ENCODE measurements at regions not wholly inside any gene's neighbourhood (a gene's known extent, or its start where the extent isn't known, plus 50 kb on each side); places are given as distances from the start of the nearest gene placed in this dataset.

- peaks cover 0 to 6% of the 10 kb centered on the region in 2 experiments; a peak in 3 of 5 replicates for H3K9me3 Mint-ChIP-seq
- TF ChIP-seq CTCF (conservative IDR thresholded peaks at IDR 0.05): no peak
- Histone ChIP-seq H3K4me1 (ENCODE audit: insufficient read depth, low read length) (peaks cover 8% of the 10 kb centered on the region; the same call in 1 of the 2 replicates), H3K18ac (ENCODE audit: insufficient read length, low read depth, low read length) (no peak overlapping the region), H3K9ac (ENCODE audit: extremely low read depth, insufficient read length, low read length) (no peak overlapping the region), H3T11ph (ENCODE audit: low read length) (no peak overlapping the region), H3K23ac (ENCODE audit: insufficient read length, low read depth, low read length) (no peak overlapping the region), H3K27ac (ENCODE audit: insufficient read length, low read depth, low read length) (no peak overlapping the region), H4K20me1 (ENCODE audit: control insufficient read depth, insufficient read depth, insufficient read length) (no peaks in the 10 kb centered on the region), H2AFZ (ENCODE audit: low read length) (peak overlapping the region; percentile 84), H2BK12ac (ENCODE audit: insufficient read length, low read depth, low read length) (no peak overlapping the region), H4K91ac (ENCODE audit: insufficient read length, low read depth, low read length) (no peak overlapping the region), H2BK5ac (ENCODE audit: insufficient read length, low read length) (no peak overlapping the region), H3K9me3 (ENCODE audit: control insufficient read depth, low read depth, low read length) (no peaks in the 10 kb centered on the region), H2BK20ac (ENCODE audit: low read depth, low read length, poor library complexity, severe bottlenecking) (no peak overlapping the region), H2BK15ac (ENCODE audit: low read depth, low read length) (no peak overlapping the region), H3K4me2 (ENCODE audit: insufficient read depth, insufficient read length, low read length) (no peak overlapping the region), H3K14ac (ENCODE audit: insufficient read depth, low read length) (no peak overlapping the region), H3K79me1 (ENCODE audit: insufficient read depth, low read depth, low read length, poor library complexity, severe bottlenecking) (no peaks in the 10 kb centered on the region), H2AK5ac (ENCODE audit: insufficient read length, low read length) (no peak overlapping the region), H4K5ac (ENCODE audit: insufficient read length, low read depth, low read length) (no peak overlapping the region), H4K8ac (replicated peaks; ENCODE audit: insufficient read length, low read depth, low read length) (no peak overlapping the region), H3K27me3 (ENCODE audit: insufficient read depth, low read length) (no peaks in the 10 kb centered on the region), H3K56ac (ENCODE audit: insufficient read length, low read depth, low read length) (no peak overlapping the region), H3K23me2 (ENCODE audit: insufficient read length, low read depth, low read length, poor library complexity, severe bottlenecking) (no peaks in the 10 kb centered on the region), H3K4ac (ENCODE audit: low read depth, low read length) (no peak overlapping the region), H2BK120ac (ENCODE audit: low read depth, low read length, poor library complexity, severe bottlenecking) (no peak overlapping the region), H3K79me2 (ENCODE audit: insufficient read depth, low read length) (no peaks in the 10 kb centered on the region)
- H3K27ac Mint-ChIP-seq: peak overlapping the region in 2 of 3 experiments; percentile 5 to 32; a peak in 1 of 7 replicates
- no peak for DNase-seq
- no peaks in the 10 kb centered on the region; the same call in 1 of the 2 replicates for H3K27me3 Mint-ChIP-seq (ENCODE audit: low read depth)
- no CpG with 5 or more reads among the region's 2 CpGs for WGBS (ENCODE audit: extremely low coverage, insufficient read length, low lambda C conversion rate)
- peaks cover 41% of the 10 kb centered on the region in 2 experiments for H3K4me1 Mint-ChIP-seq
- peaks cover 5 to 18% (median 12%) of the 10 kb centered on the region in 3 experiments; a peak in 6 of 7 replicates for H3K36me3 Mint-ChIP-seq (ENCODE audit: insufficient read depth in 1 of 3, low read depth in 3 of 3)
- H3K4me3 Mint-ChIP-seq: no peak overlapping the region
Measured at GRCh38 chr10:2205406-2205805, 468.1 kb upstream of the ADARB2 start.
